ENCODE measurements at regions not wholly inside any gene's neighbourhood (a gene's known extent, or its start where the extent isn't known, plus 50 kb on each side); places are given as distances from the start of the nearest gene placed in this dataset.
"Not testable (repeated sequence)": the region's sequence is repeated elsewhere in the genome, so short reads cannot be mapped to it uniquely, and the experiment has no call there.

GRCh38 chr6:23656255-23657194, 469.5 kb upstream of the NRSN1 start:
- Histone ChIP-seq H3K27ac (replicated peaks) (no peak overlapping the region), H3K27me3 (ENCODE audit: low read depth) (no peaks in the 10 kb centered on the region), H3K36me3 (no peaks in the 10 kb centered on the region), H3K4me3 (no peak overlapping the region), H3K4me1 (no peaks in the 10 kb centered on the region), H3K9me3 (replicated peaks) (no peaks in the 10 kb centered on the region)
- TF ChIP-seq CTCF (IDR thresholded peaks at IDR 0.05; ENCODE audit: borderline replicate concordance), result no peak
- no peak for DNase-seq
- intact Hi-C loops (cut with micrococcal nuclease), result no loop called here

GRCh38 chr6:23659125-23659524, 466.9 kb upstream of the NRSN1 start:
- Histone ChIP-seq H3K4me1 (no peaks in the 10 kb centered on the region), H3K27me3 (ENCODE audit: low read depth) (no peaks in the 10 kb centered on the region), H3K9me3 (replicated peaks) (no peaks in the 10 kb centered on the region), H3K27ac (replicated peaks) (no peak overlapping the region), H3K4me3 (no peak overlapping the region), H3K36me3 (no peaks in the 10 kb centered on the region)
- no peak for DNase-seq
- peak; percentile 59 for TF ChIP-seq CTCF (IDR thresholded peaks at IDR 0.05; ENCODE audit: borderline replicate concordance)
- intact Hi-C loops (cut with micrococcal nuclease), result no loop called here

- no peak for DNase-seq
- Histone ChIP-seq H3K4me1 (no peaks in the 10 kb centered on the region), H3K27ac (replicated peaks) (no peak overlapping the region), H3K27me3 (ENCODE audit: low read depth) (no peaks in the 10 kb centered on the region), H3K4me3 (no peak overlapping the region), H3K36me3 (no peaks in the 10 kb centered on the region), H3K9me3 (replicated peaks) (no peaks in the 10 kb centered on the region)
- intact Hi-C loops (cut with micrococcal nuclease), result no loop called here
- no peak for TF ChIP-seq CTCF (IDR thresholded peaks at IDR 0.05; ENCODE audit: borderline replicate concordance)
Measured at GRCh38 chr6:23661549-23661948, 464.5 kb upstream of the NRSN1 start.

- no peak overlapping the region for H3K27ac ChIP-seq (replicated peaks)
- H3K9me3 ChIP-seq (replicated peaks), result peaks cover 13% of the 10 kb centered on the region
- intact Hi-C loops (cut with micrococcal nuclease), result no loop called here
- no peak for TF ChIP-seq CTCF (IDR thresholded peaks at IDR 0.05; ENCODE audit: borderline replicate concordance)
- no peak for DNase-seq
- no peaks in the 10 kb centered on the region for H3K4me1 ChIP-seq
- H3K4me3 ChIP-seq, result no peak overlapping the region
- no peaks in the 10 kb centered on the region for H3K36me3 ChIP-seq
- H3K27me3 ChIP-seq (ENCODE audit: low read depth), result no peaks in the 10 kb centered on the region
Measured at GRCh38 chr6:23663096-23663495, 462.9 kb upstream of the NRSN1 start.

- Histone ChIP-seq H3K27me3 (ENCODE audit: low read depth) (no peaks in the 10 kb centered on the region), H3K4me1 (no peaks in the 10 kb centered on the region), H3K9me3 (replicated peaks) (peaks cover 18% of the 10 kb centered on the region), H3K36me3 (no peaks in the 10 kb centered on the region), H3K27ac (replicated peaks) (no peak overlapping the region), H3K4me3 (no peak overlapping the region)
- intact Hi-C loops (cut with micrococcal nuclease), result no loop called here
- no peak for TF ChIP-seq CTCF (IDR thresholded peaks at IDR 0.05; ENCODE audit: borderline replicate concordance)
- DNase-seq, result no peak
Measured at GRCh38 chr6:23663652-23664051, 462.4 kb upstream of the NRSN1 start.

- H3K4me3 ChIP-seq; H3K36me3 ChIP-seq; H3K4me1 ChIP-seq; DNase-seq; H3K27ac ChIP-seq (replicated peaks); H3K27me3 ChIP-seq (ENCODE audit: low read depth); intact Hi-C loops (cut with micrococcal nuclease): not testable (repeated sequence)
- peaks cover 37% of the 10 kb centered on the region for H3K9me3 ChIP-seq (replicated peaks)
Measured at GRCh38 chr6:23665911-23666310, 460.1 kb upstream of the NRSN1 start.

Measured in left ventricle myocardium inferior (tissue), 1 donor.